DMS53 treated with DMSO at 0.1 percent for 48 hours (cell line): ENCODE measurements at regions not wholly inside any gene's neighbourhood (a gene's known extent, or its start where the extent isn't known, plus 50 kb on each side); places are given as distances from the start of the nearest gene placed in this dataset.
"Not testable (repeated sequence)": the region's sequence is repeated elsewhere in the genome, so short reads cannot be mapped to it uniquely, and the experiment has no call there.

ENCODE experiments used
- DNase-seq: peaks from one replicate; lab custom pipeline; 2025; ENCODE audit not compliant: unreplicated experiment; lab: John Stamatoyannopoulos, UW

DNA sequence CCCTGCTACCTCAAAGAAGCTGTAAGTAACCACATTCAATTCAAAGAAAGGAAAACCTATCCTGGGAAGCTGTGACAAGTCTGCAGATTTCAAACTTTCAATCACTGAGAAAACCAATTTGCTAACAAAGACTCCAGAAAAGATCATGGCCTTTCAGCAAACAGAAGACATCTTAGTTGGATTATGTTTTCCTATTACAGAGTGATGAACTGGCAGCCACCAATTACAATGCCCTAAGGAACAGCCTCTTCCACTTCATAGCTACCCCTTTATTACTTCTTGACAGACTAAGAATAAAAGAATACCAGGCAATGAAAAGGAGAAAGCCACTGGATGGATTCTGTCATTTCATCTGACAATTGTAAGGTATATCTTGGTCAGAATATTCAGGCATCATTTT is 128.2 kb upstream of the RASEF start:
- DNase-seq: no peak

- not testable (repeated sequence) for DNase-seq
These were observed 126.1 kb upstream of the RASEF start for GRCh38 chr9:83189026-83189425.

- DNase-seq: no peak
These were observed 125.3 kb upstream of the RASEF start for GRCh38 chr9:83188277-83188676.

GRCh38 chr9:83186155-83186737 is 123.3 kb upstream of the RASEF start:
- DNase-seq: no peak

DNA sequence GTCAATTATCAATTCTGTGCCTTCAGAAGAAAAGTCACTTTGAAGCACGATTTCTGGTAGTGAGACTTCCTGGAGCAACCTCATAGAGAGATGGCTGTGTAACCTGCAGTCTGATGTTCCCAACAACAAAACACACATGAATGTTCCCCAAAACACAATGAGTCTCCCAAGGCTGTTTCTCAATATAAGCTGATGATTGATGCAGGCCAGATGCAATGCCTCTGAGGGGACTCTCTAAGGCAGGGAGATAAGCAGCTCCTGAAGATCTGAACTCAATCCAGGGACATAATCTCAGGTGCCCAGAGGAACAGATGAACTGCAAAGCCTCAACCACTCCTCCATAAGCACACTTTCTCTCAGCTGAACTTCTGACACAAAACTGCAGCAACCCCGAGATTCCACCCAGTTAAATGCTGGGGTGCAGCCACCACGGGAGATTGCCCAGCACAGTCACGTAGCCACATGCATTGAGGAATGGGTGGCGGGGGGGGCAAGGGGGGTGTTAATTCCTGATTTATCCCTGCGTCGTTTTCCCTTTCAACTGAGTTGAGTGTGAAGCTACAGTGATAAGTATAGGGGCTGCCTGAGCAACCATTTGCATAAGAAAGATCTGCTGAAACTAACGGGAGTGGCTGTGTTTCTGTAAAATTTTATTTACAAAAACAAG is 122.7 kb upstream of the RASEF start:
- DNase-seq: no peak

GRCh38 chr9:83183621-83184020 is 120.7 kb upstream of the RASEF start:
- no peak for DNase-seq

DNA sequence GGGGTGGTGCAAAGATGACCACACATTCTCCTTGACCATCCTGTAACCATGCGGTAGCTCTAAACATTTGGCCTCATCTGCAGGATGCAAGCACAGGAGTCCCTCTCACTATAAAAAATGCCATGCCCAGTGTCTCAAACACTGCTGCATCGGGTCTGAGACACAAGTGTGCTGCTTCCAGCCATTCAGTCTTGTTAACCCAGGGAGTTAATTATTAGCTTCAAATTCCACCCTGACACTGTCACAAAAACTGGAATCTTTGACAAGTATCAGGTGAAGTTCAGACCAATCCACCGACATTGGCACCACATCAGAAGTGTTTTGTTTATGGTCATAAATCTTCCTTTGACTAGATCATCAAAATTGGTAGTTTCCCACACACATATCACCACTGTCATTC is 119.1 kb upstream of the RASEF start:
- DNase-seq: peak; percentile 31

- DNase-seq: no peak
These were observed 115.8 kb upstream of the RASEF start for GRCh38 chr9:83178717-83179116.

DNA sequence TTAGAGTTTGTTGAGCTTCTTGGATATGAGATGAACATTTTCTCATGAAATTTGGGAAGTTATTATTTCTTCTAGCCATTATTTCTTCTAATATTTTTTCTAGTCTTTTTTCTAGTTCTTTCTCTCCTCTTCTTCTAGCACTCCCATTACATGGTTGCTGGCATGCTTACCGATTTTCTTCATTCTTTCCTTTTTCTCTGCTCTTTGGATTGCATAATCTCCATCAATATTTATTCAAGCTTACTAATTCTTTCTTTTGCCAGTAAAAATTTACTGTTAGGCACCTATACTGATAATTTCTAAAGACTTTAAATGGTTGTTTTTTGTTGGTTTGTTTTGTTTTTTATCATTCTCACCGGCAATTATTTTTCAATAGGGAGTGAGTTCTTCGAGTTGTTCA is 114.8 kb upstream of the RASEF start:
- no peak for DNase-seq

- DNase-seq: no peak
These were observed 104.2 kb upstream of the RASEF start for GRCh38 chr9:83167126-83167525.

- peak; percentile 91 for DNase-seq
These were observed 103.4 kb upstream of the RASEF start for GRCh38 chr9:83166372-83166771.

- no peak for DNase-seq
These were observed 92.8 kb upstream of the RASEF start for GRCh38 chr9:83155733-83156132.

- peak; percentile 27 for DNase-seq
These were observed 91.9 kb upstream of the RASEF start for GRCh38 chr9:83154821-83155220.

- peak; percentile 80 for DNase-seq
These were observed 91.3 kb upstream of the RASEF start for GRCh38 chr9:83154087-83154736.

DNA sequence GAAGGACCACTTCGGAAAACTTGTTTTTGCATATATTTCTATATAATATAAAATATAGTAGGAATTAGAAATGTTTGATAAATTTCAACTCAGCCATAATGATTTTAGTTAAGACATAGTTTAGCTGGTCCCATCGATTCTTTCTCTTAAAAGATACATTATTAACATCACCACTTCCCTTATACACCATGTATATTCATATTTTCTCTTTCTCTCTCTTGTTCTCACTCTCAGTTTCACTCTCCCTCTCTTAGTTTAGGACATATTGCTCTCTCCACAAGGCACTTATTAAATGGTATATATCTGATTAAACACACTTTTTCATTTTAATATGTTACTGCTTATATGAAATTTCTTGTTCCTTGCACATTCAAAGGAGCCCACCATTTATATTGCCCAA is 90.1 kb upstream of the RASEF start:
- no peak for DNase-seq

GRCh38 chr9:83151627-83152137 is 88.7 kb upstream of the RASEF start:
- peak; percentile 19 for DNase-seq

GRCh38 chr9:83147315-83148149 is 84.6 kb upstream of the RASEF start:
- DNase-seq: no peak

GRCh38 chr9:83146325-83146724 is 83.4 kb upstream of the RASEF start:
- no peak for DNase-seq

GRCh38 chr9:83144492-83144891 is 81.5 kb upstream of the RASEF start:
- DNase-seq: no peak

DNA sequence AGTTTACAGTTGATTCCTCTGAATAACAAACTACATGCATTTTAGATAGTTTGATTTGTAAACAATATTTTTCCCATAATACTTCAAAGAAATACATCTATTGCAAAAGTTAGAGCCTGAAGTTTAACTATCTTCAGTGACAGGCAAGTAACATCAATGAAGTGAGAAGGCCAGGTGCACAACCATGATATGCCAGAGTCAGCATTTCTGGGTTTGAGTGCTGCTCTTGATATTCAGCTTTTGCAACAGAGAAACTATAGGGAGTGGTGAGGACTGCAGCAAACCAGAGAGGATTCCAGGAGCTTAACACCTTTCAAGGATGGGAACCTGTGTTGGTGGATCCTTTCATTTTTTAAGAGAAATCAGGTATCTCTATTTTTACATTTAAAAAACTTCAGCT is 79.4 kb upstream of the RASEF start:
- no peak for DNase-seq

- no peak for DNase-seq
These were observed 78.9 kb upstream of the RASEF start for GRCh38 chr9:83141887-83142286.
